GM21723 (cell line): ENCODE measurements at regions not wholly inside any gene's neighbourhood (a gene's known extent, or its start where the extent isn't known, plus 50 kb on each side); places are given as distances from the start of the nearest gene placed in this dataset.
"Not testable (repeated sequence)": the region's sequence is repeated elsewhere in the genome, so short reads cannot be mapped to it uniquely, and the experiment has no call there.

Experiments
- ATAC-seq: cut with Tn5 transposase; IDR thresholded peaks from one replicate; pipeline ENCODE4 v1.9.1; 2021; ENCODE audit warnings: mild to moderate bottlenecking, moderate library complexity; ENCODE audit not compliant: unreplicated experiment

DNA sequence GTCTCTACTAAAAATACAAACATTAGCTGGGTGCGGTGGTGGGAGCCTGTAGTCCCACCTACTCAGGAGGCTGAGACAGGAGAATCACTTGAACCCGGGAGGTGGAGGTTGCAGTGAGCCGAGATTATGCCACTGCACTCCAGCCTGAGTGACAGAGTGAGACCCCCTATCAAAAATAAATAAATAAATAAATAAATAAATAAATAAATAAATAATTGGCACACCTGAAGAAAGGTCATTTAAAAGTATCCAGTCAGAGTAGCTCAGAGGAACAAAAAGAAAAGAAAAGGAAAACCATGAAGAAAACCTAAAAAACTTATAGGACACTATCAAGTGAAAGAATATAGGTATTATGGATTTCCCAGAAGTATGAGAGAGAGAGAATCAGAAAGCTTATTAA lies 330.1 kb upstream of the AR start:
- ATAC-seq = not testable (repeated sequence)

DNA sequence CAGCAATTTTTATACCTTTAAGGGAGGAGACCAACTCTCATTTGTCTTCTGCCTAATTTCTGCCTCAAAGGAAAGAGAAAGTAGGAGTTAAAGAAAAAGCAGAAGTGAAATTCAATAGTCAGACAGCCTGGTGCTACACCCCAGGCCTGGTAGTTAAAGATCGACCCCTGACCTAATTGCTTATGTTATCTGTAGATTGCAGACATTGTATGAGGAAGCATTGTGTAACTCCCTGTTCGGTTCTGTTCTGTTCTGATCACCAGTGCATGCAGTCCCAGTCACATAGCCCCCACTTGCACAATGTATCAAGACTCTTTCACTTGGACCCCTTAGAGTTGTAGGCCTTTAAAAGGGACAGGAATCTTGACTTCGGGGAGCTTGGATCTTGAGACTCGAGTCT lies 335.9 kb upstream of the AR start:
- no peak for ATAC-seq

- no peak for ATAC-seq
Observed at GRCh38 chrX:67159437-67159836, 384.4 kb upstream of the AR start.

DNA sequence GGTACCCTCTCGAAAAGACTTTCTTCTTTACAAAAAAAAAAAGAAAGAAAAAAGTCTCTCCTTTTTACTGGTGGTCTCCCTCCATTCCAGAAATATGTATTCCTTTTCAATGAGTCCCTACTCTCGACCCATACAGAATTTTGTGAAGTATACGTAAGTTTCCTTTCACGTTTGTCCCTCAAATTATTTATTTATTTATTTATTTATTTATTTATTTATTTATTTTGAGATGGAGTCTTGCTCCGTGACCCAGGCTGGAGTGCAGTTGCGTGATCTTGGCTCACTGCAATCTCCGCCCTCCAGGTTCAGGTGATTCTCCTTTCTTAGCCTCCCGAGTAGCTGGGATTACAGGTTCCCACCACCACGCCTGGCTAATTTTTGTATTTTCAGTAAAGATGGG lies 429.2 kb upstream of the AR start:
- no peak for ATAC-seq

GRCh38 chrX:67105758-67106116 lies 438.1 kb upstream of the AR start:
- no peak for ATAC-seq

GRCh38 chrX:67104982-67105757 lies 438.7 kb upstream of the AR start:
- no peak for ATAC-seq

GRCh38 chrX:67100031-67100884 lies 443.6 kb upstream of the AR start:
- ATAC-seq = no peak

GRCh38 chrX:67094061-67094460 lies 449.8 kb upstream of the AR start:
- ATAC-seq = no peak

DNA sequence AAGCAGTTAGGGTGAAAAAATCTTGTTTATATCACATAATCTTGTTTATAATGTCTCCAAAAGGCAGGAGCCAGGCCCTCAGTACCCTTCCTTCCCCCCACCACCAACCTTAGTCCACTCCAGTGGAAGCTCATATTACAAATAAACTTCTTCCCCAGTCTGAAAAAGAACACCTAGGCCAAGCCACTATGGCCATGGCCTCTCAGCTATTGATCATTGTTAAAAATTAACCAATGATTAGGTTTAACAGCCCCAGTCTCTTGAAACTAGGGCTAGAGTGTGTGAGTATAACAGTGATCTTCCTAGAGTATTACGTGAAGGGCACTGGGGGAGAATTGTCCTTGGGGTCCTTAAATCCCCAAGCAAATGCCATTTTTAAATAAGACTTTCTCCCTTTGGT lies 411.9 kb upstream of the EDA2R start:
- no peak for ATAC-seq

DNA sequence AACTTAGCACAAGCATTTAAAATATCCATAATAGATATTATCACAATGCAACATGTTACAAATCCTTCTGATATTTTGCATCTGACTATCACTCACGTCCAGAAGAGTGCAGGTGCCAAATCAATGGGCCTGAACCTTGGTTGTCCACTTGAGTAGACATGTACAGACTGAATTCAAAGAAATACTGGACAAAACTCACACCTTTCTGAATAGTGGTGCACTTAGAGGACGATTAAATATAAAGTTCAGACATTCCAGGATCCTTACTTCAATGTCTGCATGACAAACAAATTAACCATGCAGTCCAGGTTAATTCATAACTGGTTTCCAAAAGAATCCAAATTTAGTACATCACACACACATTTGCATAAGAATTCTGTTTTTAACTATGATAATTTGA lies 406.0 kb upstream of the EDA2R start:
- no peak for ATAC-seq

DNA sequence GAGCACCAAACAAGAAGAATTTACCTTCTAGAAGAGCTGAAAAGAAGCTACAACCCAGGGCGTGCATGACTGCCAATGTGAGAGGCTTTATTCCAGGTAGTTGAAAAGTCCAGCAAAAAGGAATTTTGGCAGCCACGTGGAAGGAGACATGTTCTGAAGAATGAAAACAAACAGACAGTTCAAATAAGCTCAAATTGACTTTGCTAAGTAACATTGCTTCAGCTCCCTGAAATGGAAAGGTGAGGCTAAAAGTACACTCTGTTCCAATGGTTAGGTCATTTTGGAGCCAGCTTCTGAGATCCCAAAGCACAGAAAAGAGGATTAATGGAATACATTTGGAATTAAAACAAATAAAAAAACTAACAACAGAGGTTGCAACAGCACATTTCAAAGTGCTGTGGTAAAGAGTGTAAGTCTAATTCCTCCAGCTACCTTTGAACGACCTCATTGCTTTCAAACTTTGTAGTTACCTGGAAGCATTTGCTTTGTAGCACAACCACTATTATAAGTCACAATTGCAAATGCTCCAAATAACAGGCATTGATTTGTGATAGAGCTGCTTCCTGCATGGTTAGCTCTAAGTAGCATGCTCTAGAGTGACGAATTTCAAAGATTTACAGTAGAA lies 405.3 kb upstream of the EDA2R start:
- no peak for ATAC-seq

DNA sequence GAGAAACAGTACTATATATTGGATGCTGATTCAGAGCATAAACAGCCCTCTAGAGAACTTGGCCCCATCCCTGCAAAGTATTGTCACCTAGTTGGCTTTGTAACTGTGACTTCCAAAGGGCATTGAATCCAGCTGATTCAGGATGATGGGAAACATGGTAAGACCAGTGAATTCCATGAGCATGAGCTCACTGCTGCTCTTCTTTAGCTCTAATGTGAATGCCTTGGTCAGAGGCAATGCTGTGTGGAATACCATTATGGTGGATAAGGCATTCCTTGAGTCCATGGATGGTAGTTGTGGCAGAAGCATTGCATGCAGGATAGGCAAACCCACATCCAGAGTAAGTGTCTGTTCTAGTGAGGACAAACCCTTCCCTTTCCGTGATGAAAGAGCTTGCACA lies 365.6 kb upstream of the EDA2R start:
- no peak for ATAC-seq

GRCh38 chrX:66994729-66995128 lies 355.9 kb upstream of the EDA2R start:
- ATAC-seq = no peak

DNA sequence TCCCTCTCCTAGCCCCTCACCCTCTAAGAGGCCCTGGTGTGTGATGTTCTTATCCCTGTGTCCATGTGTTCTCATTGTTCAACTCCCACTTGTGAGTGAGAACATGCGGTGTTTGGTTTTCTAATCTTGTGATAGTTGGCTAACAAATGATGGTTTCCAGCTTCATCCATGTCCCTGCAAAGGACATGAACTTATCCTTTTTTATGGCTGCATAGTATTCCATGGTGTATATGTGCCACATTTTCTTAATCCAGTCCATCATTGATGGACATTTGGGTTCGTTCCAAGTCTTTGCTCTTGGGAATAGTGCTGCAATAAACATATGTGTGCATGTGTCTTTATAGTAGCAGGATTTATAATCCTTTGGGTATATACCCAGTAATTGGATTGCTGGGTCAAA lies 353.2 kb upstream of the EDA2R start:
- not testable (repeated sequence) for ATAC-seq

GRCh38 chrX:66988331-66988730 lies 349.5 kb upstream of the EDA2R start:
- ATAC-seq = no peak

DNA sequence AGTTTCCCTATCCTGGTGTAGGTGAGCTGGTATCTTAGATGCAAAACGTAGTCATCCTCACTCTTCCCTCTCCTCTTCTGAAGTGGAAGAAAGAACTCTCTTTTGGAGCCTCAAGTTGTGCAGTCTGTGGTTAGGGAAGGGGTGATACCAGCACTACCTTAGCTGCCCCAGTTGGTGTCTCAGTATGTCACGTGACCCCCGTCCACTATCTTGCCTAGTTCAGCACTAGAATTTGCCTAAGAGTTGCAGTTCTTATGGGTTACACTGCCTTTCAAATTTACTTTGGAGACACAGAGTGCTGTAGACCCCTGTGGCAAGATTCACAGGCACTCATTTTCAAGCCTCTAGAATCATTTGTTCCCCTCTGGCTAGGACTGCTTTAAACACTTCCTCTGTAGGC lies 322.8 kb upstream of the EDA2R start:
- ATAC-seq = no peak

DNA sequence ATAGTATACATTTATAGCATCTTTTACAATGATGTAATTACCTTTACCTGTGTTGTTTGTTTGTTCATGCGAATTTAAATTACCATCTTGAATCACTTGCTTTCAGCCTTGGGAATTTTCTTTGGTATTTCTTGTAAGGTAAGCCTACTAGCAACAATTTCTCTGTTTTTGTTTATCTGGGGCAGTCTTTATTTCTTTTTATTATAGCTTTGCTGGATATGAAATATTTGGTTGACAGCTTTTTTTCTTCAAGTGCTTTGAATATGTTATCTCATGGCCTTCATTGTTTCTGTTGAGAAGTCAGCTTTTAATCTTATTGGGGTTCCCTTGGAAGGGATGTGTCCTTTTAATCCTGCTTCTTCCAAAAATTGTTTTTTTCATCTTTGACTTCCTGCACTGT lies 292.8 kb upstream of the EDA2R start:
- no peak for ATAC-seq

DNA sequence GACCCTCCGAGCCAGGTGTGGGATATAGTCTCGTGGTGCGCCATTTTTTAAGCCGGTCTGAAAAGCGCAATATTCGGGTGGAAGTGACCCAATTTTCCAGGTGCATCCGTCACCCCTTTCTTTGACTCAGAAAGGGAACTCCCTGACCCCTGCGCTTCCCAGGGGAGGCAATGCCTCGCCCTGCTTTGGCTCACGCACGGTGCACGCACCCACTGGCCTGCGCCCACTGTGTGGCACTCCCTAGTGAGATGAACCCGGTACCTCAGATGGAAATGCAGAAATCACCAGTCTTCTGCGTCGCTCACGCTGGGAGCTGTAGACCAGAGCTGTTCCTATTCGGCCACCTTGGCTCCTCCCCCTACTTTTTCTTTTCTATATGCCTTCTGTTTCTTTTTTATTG lies 291.6 kb upstream of the EDA2R start:
- ATAC-seq = not testable (repeated sequence)

DNA sequence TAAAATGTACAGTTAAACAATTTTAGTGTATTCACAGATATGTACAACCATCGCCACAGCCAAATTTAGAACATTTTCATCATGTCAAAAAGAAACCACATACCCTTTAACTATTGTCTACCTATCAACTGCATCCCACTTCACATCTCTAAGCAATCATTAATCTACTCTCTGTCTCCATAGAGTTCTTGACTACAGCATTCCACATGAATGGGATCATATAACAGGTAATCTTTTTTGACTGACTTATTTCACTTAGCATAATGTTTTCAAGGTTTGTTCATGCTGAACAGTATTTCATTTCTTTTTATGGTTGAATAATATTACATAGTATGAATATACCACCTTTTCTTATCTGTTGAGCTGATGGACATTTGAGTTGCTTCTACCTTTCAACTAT lies 281.4 kb upstream of the EDA2R start:
- ATAC-seq = no peak

DNA sequence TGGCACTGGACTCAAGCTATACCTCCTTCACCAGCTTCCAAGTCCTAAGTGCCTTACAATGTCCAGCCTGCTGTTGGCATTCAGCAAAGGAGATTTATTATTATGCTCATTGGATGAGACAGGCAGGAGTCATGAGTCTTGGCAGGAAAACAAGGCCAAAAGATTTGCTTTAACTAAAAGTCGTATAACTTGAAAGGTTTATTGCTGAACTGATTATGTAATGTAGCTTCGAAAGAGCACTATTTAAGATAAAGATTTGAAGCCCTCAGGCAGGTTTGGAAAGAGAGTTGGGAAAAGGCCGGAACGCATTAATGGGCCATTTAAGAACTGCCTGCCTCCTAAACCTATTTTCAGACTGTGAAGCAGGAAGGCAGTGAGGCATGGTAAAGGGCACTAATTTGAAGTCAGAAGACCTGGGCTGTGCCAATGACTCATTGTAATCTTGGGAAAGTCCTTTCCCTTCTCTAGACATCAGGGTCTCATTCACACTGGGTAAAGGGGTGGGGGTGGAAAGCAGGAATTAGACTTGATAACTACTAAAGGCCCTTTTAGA lies 280.5 kb upstream of the EDA2R start:
- ATAC-seq = no peak

GRCh38 chrX:66918511-66918910 lies 279.6 kb upstream of the EDA2R start:
- ATAC-seq = no peak

DNA sequence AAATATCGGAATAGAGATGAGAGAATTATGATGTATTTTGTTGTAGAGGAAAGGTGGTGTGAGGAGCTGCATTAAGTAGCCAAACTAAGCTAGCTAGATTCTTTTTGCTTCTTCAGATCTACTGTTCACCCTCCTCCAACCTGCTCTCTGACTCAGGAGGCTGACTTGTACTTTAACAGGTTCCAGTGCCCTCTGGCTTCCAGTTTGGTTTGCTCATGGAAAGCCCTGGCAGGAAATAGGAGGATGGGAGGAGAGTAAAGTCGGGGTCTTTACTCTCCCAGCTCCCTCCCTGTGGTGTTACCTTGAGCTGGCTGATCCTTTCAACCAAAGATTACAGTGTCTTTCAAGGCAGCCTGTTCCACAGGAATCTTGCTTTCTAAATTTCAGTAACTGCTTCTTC lies 277.0 kb upstream of the EDA2R start:
- no peak for ATAC-seq
